HepG2 (cell line): ENCODE measurements at regions not wholly inside any gene's neighbourhood (a gene's known extent, or its start where the extent isn't known, plus 50 kb on each side); places are given as distances from the start of the nearest gene placed in this dataset.

Source experiments
- ATAC-seq: fragments of 200-7000 bp; cut with Tn5 transposase; 3 replicates; pipeline ENCODE4 v1.9.1; 2020; ENCODE audit warnings: mild to moderate bottlenecking, moderate library complexity
- BruUV-seq: library from RNA; stranded (reverse); fragments of 400-500 nt; replicated peaks from 2 replicates; lab custom pipeline; 2021; lab: Mats Ljungman, UMichigan
- CTCF ChIA-PET: fragments of 300-600 bp; formaldehyde crosslinking; extraction: SDS; loops from one replicate; lab custom pipeline; 2021; ENCODE audit warnings: low total read pairs, inconsistent platforms, low intra/inter-chr PET ratio; lab: Yijun Ruan, JAX
- POLR2A ChIA-PET: fragments of 350-600 bp; sonication (Branson Sonifier 250); formaldehyde crosslinking; loops from one replicate; lab custom pipeline; 2020; ENCODE audit warnings: antibody characterized with exemption, inconsistent platforms; lab: Yijun Ruan, JAX
- DNase-seq: peaks from one replicate; pipeline ENCODE4 v3.0.0-alpha.2; 2015; ENCODE audit warnings: low spot score
- FAIRE-seq: peaks from 3 replicates; lab custom pipeline; 2011; peaks lifted over from hg19 to GRCh38; lab: Jason Lieb, UNC
- H2AFZ ChIP-seq: one replicate; pipeline ENCODE4 v1.6.1; 2011; ENCODE audit warnings: low read length, inconsistent platforms
- H3K27ac ChIP-seq: fragments of 300-600 bp; 3 replicates; pipeline ENCODE4 v1.8.0; 2011; ENCODE audit warnings: mixed run types, mild to moderate bottlenecking, mixed read lengths, low read length, inconsistent platforms; ENCODE audit not compliant: insufficient read depth; ENCODE audit errors: extremely low read length
- H3K27me3 ChIP-seq, 2 experiments: fragments of 200-600 bp in 1 of 2; 2 replicates in 1 of 2; 3 replicates in 1 of 2; pipeline versions ENCODE4 v1.6.0 to v1.8.0; 2011; ENCODE audit warnings: low read length in 2 of 2, mild to moderate bottlenecking in 2 of 2, moderate library complexity in 2 of 2, inconsistent platforms in 1 of 2; ENCODE audit not compliant: insufficient read depth in 2 of 2, control insufficient read depth in 1 of 2
- H3K36me3 ChIP-seq, 2 experiments: fragments of 200-600 bp in 1 of 2; replicated peaks in 1 of 2; 2 replicates in 1 of 2; 3 replicates in 1 of 2; pipeline versions ENCODE4 v1.5.1 to v1.8.0; 2011; ENCODE audit warnings: low read length in 2 of 2, inconsistent platforms in 1 of 2; ENCODE audit not compliant: insufficient read depth in 2 of 2, control insufficient read depth in 1 of 2
- H3K4me1 ChIP-seq: 2 replicates; pipeline ENCODE4 v1.5.1; 2012; ENCODE audit warnings: low read length, inconsistent platforms; ENCODE audit not compliant: insufficient read depth
- H3K4me2 ChIP-seq: 2 replicates; pipeline ENCODE4 v1.6.0; 2011; ENCODE audit warnings: low read depth, low read length, inconsistent platforms
- H3K4me3 ChIP-seq, 3 experiments: fragments of 200-600 bp in 1 of 3; sonication (generic), shearing (Covaris generic) in 1 of 3; replicated peaks in 1 of 3; 2 replicates each; pipeline ENCODE4 v1.5.1; 2011 to 2016; ENCODE audit warnings: low read length in 3 of 3, inconsistent platforms in 2 of 3, low read depth in 2 of 3, mild to moderate bottlenecking in 2 of 3, control low read depth in 1 of 3, mixed read lengths in 1 of 3; ENCODE audit not compliant: insufficient read depth in 1 of 3
- H3K79me2 ChIP-seq: one replicate; pipeline ENCODE4 v1.6.1; 2011; ENCODE audit warnings: low read length, inconsistent platforms; ENCODE audit not compliant: insufficient read depth
- H3K9ac ChIP-seq: 2 replicates; pipeline ENCODE4 v1.6.0; 2011; ENCODE audit warnings: mild to moderate bottlenecking, low read depth, low read length, inconsistent platforms; ENCODE audit not compliant: insufficient read depth
- H3K9me3 ChIP-seq: 2 replicates; pipeline ENCODE4 v1.5.1; 2012; ENCODE audit warnings: mild to moderate bottlenecking, low read length
- H4K20me1 ChIP-seq: 2 replicates; pipeline ENCODE4 v1.6.0; 2011; ENCODE audit warnings: inconsistent platforms, mild to moderate bottlenecking, low read length, moderate library complexity; ENCODE audit not compliant: insufficient read depth
- GATAD1 ChIP-seq: IDR thresholded peaks from 2 replicates; pipeline ENCODE4 v1.6.1; 2016; ENCODE audit warnings: missing genetic modification reagents, missing compliant biosample characterization
- HCFC1 ChIP-seq: fragments of 150-350 bp; IDR thresholded peaks from 2 replicates; pipeline ENCODE4 v1.6.1; 2014; ENCODE audit warnings: low read depth, low read length
- PTBP1 ChIP-seq: fragments of 200-400 bp; formaldehyde crosslinking; IDR thresholded peaks from 2 replicates; pipeline ENCODE4 v1.6.1; 2018; ENCODE audit warnings: low read length, low read depth; ENCODE audit not compliant: poor library complexity, severe bottlenecking
- ZNF280B ChIP-seq: sonication (generic); formaldehyde crosslinking; IDR thresholded peaks from 2 replicates; pipeline ENCODE4 v1.5.0; 2020; ENCODE audit warnings: missing genetic modification reagents, mild to moderate bottlenecking, borderline replicate concordance
- ZNF574 ChIP-seq: sonication (generic); formaldehyde crosslinking; IDR thresholded peaks from 2 replicates; pipeline ENCODE4 v1.4.0; 2020; ENCODE audit warnings: missing genetic modification reagents
- WGBS: methylation state at CpG from one replicate; pipeline ENCODE4 v1.1.6; 2017; ENCODE audit warnings: low lambda C conversion rate; 5-methylcytosine and 5-hydroxymethylcytosine counted together
- in situ Hi-C: cut with HindIII; loops from 2 replicates; pipeline ENCODE4 v1.10.0; 2017; ENCODE audit warnings: low pct_unique_long_range_greater_than_20kb; ENCODE audit not compliant: extremely low pct_ligation_motif_present
- intact Hi-C: fragments of 100-400 bp; cut with micrococcal nuclease; formaldehyde crosslinking; loops from one replicate; pipeline ENCODE4 v1.10.0; 2022; ENCODE audit not compliant: unreplicated experiment
- TF ChIP-seq, protein P1 (sequence below): sonication (generic); formaldehyde crosslinking; IDR thresholded peaks from 2 replicates; pipeline ENCODE4 v1.5.0; 2020; ENCODE audit warnings: mild to moderate bottlenecking, missing genetic modification reagents, borderline replicate concordance
- TF ChIP-seq, protein P2 (sequence below): IDR thresholded peaks from 2 replicates; pipeline ENCODE4 v1.6.1; 2016; ENCODE audit warnings: low read depth, borderline replicate concordance

DNA sequence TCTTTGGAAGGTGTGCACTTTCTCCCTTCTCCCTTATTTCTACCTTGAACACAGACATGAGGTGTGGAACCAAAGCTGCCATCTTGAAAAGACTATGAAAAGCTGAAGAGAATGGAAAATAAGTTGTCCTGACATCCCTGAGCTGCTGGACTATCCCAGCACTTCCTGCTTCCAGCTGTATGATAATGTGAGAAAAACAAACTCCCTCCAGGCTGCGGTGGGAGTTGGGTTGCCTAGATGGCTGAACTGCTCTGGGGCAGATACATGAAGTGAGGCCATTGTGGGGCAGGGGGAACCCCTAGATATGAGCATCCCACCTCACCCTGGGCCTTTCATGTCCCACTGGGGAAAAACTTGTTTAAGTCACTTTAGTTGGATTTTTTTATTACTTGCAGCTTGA, 82.4 kb downstream of the BOD1 start (continued):
- TF ChIP-seq, protein P1, sequence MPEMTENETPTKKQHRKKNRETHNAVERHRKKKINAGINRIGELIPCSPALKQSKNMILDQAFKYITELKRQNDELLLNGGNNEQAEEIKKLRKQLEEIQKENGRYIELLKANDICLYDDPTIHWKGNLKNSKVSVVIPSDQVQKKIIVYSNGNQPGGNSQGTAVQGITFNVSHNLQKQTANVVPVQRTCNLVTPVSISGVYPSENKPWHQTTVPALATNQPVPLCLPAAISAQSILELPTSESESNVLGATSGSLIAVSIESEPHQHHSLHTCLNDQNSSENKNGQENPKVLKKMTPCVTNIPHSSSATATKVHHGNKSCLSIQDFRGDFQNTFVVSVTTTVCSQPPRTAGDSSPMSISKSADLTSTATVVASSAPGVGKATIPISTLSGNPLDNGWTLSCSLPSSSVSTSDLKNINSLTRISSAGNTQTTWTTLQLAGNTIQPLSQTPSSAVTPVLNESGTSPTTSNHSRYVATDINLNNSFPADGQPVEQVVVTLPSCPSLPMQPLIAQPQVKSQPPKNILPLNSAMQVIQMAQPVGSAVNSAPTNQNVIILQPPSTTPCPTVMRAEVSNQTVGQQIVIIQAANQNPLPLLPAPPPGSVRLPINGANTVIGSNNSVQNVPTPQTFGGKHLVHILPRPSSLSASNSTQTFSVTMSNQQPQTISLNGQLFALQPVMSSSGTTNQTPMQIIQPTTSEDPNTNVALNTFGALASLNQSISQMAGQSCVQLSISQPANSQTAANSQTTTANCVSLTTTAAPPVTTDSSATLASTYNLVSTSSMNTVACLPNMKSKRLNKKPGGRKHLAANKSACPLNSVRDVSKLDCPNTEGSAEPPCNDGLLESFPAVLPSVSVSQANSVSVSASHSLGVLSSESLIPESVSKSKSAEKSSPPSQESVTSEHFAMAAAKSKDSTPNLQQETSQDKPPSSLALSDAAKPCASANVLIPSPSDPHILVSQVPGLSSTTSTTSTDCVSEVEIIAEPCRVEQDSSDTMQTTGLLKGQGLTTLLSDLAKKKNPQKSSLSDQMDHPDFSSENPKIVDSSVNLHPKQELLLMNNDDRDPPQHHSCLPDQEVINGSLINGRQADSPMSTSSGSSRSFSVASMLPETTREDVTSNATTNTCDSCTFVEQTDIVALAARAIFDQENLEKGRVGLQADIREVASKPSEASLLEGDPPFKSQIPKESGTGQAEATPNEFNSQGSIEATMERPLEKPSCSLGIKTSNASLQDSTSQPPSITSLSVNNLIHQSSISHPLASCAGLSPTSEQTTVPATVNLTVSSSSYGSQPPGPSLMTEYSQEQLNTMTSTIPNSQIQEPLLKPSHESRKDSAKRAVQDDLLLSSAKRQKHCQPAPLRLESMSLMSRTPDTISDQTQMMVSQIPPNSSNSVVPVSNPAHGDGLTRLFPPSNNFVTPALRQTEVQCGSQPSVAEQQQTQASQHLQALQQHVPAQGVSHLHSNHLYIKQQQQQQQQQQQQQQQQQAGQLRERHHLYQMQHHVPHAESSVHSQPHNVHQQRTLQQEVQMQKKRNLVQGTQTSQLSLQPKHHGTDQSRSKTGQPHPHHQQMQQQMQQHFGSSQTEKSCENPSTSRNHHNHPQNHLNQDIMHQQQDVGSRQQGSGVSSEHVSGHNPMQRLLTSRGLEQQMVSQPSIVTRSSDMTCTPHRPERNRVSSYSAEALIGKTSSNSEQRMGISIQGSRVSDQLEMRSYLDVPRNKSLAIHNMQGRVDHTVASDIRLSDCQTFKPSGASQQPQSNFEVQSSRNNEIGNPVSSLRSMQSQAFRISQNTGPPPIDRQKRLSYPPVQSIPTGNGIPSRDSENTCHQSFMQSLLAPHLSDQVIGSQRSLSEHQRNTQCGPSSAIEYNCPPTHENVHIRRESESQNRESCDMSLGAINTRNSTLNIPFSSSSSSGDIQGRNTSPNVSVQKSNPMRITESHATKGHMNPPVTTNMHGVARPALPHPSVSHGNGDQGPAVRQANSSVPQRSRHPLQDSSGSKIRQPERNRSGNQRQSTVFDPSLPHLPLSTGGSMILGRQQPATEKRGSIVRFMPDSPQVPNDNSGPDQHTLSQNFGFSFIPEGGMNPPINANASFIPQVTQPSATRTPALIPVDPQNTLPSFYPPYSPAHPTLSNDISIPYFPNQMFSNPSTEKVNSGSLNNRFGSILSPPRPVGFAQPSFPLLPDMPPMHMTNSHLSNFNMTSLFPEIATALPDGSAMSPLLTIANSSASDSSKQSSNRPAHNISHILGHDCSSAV (CRISPR knock-in tag), result no peak
- TF ChIP-seq GATAD1, result no peak

- FAIRE-seq, result no peak
- no peak for DNase-seq
- no TSS peak for BruUV-seq
- no peak for ATAC-seq
- WGBS, result 19% methylated on average over 4 of the region's 6 CpGs
- no peak for TF ChIP-seq PTBP1
- TF ChIP-seq, protein P2, sequence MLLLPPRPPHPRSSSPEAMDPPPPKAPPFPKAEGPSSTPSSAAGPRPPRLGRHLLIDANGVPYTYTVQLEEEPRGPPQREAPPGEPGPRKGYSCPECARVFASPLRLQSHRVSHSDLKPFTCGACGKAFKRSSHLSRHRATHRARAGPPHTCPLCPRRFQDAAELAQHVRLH (CRISPR knock-in tag), result no peak
- TF ChIP-seq HCFC1, result no peak
- TF ChIP-seq ZNF280B (CRISPR knock-in tag), result no peak
- TF ChIP-seq ZNF574, result no peak
- no peaks in the 10 kb centered on the region for H4K20me1 ChIP-seq
- ChIA-PET CTCF (no interaction called here), POLR2A (no interaction called here)
- no peak overlapping the region for H3K4me2 ChIP-seq
- H2AFZ ChIP-seq, result no peak overlapping the region
- H3K79me2 ChIP-seq, result no peaks in the 10 kb centered on the region
- H3K36me3 ChIP-seq, result no peaks in the 10 kb centered on the region
- intact Hi-C loops (no loop called here), in situ Hi-C loops (no loop called here)
- no peak overlapping the region for H3K4me3 ChIP-seq
- H3K27ac ChIP-seq, result no peak overlapping the region
- H3K9ac ChIP-seq, result no peak overlapping the region
- H3K4me1 ChIP-seq, result no peaks in the 10 kb centered on the region
- H3K27me3 ChIP-seq, result peaks cover 1 to 4% of the 10 kb centered on the region in 2 experiments; a peak in 3 of 5 replicates
- no peaks in the 10 kb centered on the region for H3K9me3 ChIP-seq
These were observed 83.7 kb downstream of the BOD1 start for GRCh38 chr5:173532689-173533250.
